Stimulated activated CD8-positive, alpha-beta memory T cell treated with anti-CD3 and anti-CD28 coated beads, Interleukin-15, amount 100 ng/mL, for 4 hours (primary cell): ENCODE measurements at regions not wholly inside any gene's neighbourhood (a gene's known extent, or its start where the extent isn't known, plus 50 kb on each side); places are given as distances from the start of the nearest gene placed in this dataset.

Experiments
- DNase-seq, 2 donors: peaks; one replicate each; pipeline ENCODE4 v3.0.0-alpha.2; 2020; ENCODE audit warnings: low read depth in 2 of 2

DNA sequence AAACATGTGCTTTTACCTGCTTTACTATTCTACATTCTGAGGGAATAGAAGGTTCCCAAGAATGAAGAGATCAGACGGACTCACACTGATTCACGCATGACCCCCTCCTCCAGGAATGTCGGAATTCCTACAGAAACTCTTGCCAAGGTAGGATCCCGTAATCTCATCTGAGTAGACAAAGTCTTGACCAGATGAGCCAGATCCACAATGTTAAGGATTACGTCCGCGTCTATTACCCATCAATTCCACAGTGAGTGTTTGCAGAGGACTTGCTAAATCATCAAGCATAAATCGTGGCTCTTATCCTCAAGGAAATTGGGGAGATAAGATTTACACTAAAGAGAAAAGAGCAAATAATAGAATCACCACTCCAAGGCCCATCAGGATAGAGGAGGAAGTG is 245.9 kb upstream of the FOXQ1 start:
- no peak for DNase-seq

- no peak for DNase-seq
Observed at GRCh38 chr6:1063671-1064355, 248.1 kb upstream of the FOXQ1 start.

DNA sequence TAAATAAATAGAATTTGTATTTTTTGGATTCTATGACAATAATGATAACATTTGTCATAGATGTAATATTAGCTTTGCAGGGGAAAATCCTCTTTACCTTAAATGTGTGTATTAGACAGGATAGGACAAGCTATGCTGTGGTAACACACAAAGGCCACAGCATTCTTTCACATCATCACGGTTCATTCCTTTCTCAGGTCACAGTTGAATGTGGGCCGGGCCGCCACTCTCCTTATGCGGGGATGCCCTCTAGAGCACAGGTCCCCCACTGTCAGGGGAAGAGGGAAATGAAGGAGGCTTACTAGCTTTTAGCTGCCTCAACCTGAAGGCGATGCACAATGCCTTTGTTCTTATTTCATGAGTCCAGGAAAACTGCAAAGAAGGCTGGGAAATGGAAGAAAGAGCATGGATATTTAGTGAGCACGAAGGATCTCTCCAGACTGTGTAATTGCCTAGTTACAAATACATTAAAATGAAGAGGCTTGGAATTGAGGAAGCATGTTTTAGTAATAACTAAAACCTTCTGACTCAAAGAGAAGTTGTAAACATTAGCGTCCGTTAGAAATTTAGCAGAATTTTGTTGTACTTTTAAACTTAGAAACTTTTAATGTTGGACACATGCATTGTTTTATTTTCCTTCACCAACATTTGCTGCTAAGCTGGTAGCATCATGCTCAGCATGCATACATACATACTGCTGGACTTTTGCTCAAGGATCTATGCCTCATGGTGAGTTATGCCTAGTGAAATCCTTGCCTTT is 248.9 kb upstream of the FOXQ1 start:
- no peak for DNase-seq

GRCh38 chr6:1059596-1059995 is 252.3 kb upstream of the FOXQ1 start:
- no peak for DNase-seq

- no peak for DNase-seq
Observed at GRCh38 chr6:1057490-1058135, 254.3 kb upstream of the FOXQ1 start.

DNA sequence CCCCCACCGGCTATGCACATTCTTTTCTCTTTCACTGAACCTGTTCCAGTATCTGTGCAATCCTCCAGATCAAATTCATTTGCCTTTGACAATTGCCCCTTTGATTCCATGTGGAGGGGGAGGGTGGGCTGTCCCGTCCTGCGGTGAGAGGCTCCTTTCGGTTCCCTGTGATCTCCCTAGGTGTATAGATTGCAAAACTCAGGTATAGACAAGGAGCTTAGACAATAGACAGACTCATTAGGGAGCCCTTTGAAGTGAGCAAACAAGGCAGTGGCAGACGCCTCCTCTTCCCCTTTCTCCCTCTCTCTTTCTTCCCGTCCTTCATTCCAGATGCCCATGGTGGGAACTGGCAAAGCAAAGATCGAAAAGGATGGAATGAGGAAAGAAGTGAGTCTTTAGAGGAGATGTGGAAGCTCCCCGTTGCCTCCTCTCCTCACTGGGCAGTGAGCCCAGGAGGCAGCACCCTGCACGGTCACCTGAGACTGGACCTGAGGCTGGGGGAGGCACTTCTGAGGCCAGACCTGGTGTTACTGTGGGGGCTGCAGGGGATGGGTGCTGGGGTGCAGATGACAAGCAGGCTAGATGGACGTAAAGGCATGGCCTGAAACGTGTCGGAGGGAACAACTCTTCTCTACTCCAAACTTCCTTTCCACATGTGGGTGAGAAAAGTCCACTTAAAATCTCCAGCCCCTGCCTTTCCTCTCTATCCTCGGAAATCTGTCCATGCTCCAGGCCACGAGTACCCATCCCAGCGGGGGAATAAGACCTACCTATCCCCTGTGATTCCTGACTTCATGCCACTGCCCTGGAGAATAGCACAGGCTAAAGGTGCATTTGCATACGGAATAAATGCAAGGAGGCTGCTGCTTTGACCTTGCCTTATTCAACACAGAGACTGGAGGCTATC is 256.6 kb upstream of the FOXQ1 start:
- no peak for DNase-seq

DNA sequence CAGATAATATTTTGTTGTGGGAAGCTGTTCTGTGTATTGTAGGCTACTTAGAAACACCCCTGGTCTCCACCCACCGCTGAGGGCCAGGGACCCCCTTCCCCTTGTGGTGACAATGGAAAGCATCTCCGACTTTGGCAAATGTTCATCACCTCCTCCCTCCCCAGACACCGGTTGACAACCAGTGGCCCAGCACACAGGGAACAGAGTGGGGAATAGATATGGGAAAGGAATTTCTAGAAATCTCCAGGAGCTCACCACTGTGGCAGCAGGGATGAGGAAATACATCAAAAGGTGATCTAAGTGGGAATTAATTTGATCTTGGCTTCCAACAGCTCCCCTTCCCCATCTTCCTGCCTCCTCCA is 257.3 kb upstream of the FOXQ1 start:
- DNase-seq = no peak

DNA sequence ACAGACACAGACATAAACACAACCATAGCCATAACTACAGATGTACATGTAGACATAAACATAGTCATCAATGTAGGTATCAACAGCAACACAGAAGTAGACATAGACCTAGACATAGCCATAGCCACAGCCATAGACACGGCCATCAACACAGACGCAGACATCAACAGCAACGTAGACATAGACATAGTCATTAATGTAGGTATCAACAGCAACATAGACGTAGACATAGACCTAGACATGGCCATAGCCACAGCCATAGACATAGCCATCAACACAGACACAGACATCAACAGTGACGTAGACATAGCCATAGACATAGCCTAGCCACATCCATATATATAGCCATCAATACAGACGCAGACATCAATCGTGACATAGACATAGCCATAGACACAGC is 258.3 kb upstream of the FOXQ1 start:
- DNase-seq = no peak

DNA sequence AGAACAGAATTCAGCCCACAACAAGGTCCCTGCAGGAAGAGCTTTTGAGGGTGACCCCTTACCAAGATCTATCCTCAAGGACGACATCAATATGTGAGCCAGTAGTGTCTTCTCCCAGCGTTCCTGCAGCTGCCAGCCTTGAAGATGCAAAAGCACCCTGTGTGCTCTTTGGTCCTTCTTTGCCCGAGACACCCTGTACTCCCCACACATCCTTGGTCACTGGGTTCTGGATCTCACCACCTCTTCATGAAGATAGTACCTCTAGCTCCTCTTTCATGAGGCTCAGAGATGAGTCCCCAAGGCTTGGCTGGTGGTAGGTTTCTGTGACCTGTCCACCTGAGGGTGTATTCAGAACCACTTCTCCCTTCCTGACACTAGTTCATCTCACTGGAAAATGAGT is 259.6 kb upstream of the FOXQ1 start:
- no peak for DNase-seq

DNA sequence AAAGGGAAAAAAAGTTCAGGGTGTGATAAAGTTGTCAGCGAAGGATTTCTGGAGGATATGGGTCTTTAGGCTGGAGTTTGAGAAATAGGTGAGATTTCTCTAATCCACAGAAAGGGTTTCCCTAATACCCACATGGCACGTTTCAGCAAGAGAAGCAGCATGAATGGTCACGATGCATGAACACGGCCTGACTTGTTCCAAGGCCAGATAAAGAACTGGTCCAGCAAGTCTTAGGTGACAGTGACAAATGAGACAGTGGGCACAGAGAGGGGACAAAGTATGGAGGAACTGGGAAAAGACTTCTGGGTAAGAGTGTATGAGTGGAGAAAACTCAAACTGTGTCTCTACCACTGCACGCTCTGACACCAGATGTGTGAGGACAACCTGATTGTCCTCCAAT is 262.0 kb upstream of the FOXQ1 start:
- DNase-seq = no peak

GRCh38 chr6:1049170-1049569 is 262.7 kb upstream of the FOXQ1 start:
- no peak for DNase-seq

DNA sequence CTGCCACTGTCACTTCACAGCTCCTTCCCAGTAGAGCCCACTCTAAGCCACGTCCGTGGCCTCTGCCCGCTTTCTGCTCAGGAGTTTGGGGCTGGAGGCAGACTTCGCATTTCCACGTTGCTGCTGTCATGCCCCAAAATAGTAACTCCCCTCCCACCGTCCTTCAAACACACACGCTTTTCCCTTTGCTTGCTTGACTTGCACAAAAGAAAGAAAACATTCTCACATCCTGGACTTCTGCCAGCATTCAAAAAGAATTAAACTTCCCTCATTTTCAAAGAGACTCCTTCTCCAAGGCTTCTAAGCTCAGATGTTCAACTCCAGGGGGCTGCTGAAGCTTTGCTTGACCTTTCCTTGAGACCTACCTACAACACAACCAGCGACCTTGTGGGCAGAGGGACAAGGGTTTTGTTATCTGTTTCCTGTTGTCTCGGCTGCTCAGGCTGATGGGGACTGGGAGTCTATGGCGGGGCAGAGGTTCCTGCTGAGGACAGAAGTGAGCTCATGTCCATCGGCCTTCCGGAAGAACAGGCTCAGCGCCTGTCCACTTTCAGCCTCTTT is 263.8 kb upstream of the FOXQ1 start:
- DNase-seq = no peak

GRCh38 chr6:1045239-1045638 is 266.7 kb upstream of the FOXQ1 start:
- DNase-seq = no peak

GRCh38 chr6:1044040-1044836 is 267.7 kb upstream of the FOXQ1 start:
- DNase-seq = no peak

DNA sequence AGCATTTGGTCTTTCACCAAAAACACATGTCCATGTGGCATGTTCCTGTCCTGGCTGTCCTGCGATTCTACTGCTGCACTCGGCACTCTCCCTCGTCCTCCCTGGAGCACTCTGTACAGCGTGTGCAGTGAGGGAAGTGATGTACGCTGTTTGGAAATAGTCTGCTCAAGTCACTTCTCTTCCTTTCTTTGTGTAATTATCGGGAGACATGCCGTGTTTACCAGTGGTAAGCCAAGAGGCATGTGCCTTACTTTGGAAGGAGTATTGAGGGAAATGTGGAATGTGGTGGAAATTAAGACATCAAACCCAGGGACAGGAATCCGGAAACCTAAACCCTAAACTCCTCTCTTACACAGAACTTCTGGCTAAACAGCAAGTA is 268.5 kb upstream of the FOXQ1 start:
- no peak for DNase-seq

GRCh38 chr6:1042583-1043457 is 269.1 kb upstream of the FOXQ1 start:
- no peak for DNase-seq

GRCh38 chr6:1040393-1040792 is 271.5 kb upstream of the FOXQ1 start:
- no peak for DNase-seq

GRCh38 chr6:1039746-1040145 is 272.2 kb upstream of the FOXQ1 start:
- no peak for DNase-seq

DNA sequence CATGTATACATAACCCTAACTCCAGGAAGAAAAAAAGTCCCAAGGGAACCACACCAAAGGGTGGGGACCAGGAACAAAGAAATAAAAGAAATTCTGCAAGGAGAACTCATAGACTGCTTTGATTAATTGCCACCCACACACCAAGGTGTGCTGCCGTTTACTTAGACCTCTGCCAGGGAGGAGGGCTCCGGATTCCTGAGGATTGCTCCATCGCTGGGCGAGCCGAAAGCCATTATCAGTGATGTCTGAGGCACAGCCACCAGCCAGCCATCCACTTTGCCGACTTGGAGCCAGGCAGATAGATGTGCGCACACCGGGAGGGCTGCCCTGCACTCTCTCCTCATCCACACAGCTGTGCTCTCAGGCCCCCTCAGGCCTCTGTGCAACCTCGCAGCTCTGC is 272.7 kb upstream of the FOXQ1 start:
- DNase-seq = no peak
